ENCODE measurements at regions not wholly inside any gene's neighbourhood (a gene's known extent, or its start where the extent isn't known, plus 50 kb on each side); places are given as distances from the start of the nearest gene placed in this dataset.

GRCh38 chr4:186875476-186875875, 151.8 kb upstream of the FAT1 start (continued):
- TF ChIP-seq HOXC10 (CRISPR knock-in tag; IDR thresholded peaks at IDR 0.05) (no peak), ZNF785 (tag by site-specific recombination; IDR thresholded peaks at IDR 0.05) (no peak), ZNF280C (tag by site-specific recombination; IDR thresholded peaks at IDR 0.05) (no peak), ZNF211 (tag by site-specific recombination; IDR thresholded peaks at IDR 0.05; ENCODE audit: low read depth) (no peak)
- TF ChIP-seq, protein P1, sequence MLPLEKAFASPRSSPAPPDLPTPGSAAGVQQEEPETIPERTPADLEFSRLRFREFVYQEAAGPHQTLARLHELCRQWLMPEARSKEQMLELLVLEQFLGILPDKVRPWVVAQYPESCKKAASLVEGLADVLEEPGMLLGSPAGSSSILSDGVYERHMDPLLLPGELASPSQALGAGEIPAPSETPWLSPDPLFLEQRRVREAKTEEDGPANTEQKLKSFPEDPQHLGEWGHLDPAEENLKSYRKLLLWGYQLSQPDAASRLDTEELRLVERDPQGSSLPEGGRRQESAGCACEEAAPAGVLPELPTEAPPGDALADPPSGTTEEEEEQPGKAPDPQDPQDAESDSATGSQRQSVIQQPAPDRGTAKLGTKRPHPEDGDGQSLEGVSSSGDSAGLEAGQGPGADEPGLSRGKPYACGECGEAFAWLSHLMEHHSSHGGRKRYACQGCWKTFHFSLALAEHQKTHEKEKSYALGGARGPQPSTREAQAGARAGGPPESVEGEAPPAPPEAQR (tag by site-specific recombination; IDR thresholded peaks at IDR 0.05) = no peak

DNA sequence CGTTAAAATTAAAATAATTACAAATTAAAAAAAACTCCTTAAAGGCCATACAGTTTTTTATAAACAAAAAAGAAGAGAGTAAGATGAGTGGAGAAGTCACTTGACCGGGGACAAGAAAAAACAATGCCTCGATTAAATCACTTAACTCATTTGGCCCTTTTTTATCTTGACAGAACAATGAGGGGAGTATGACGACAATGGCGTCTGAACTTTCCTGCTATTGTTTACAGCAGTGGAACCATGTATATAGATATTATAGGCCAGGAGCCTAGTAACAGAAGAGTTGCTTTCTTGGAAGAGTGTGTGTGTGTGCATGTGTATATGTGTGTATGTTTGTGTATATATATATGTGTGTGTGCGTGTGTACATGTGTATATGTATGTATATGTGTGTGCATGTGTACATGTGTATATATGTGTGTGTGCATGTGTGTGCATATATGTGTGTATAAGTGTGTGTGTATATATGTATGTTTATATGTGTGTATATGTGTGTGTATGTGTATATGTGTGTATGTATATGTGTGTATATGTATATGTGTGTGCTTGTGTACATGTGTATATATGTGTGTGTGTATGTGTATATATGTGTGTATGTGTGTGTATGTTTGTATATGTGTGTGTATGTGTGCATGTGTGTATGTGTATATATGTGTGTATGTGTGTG, 153.4 kb upstream of the FAT1 start:
- no peak overlapping the region for H3K27ac ChIP-seq (ENCODE audit: extremely low read depth, low read depth, low read length)
- H3K4me1 ChIP-seq (ENCODE audit: control insufficient read depth, insufficient read depth, low read length) = no peaks in the 10 kb centered on the region
- H3K36me3 ChIP-seq (ENCODE audit: control insufficient read depth in 2 of 2, insufficient read depth in 1 of 2, low read length in 2 of 2) = no peaks in the 10 kb centered on the region
- POLR2A ChIA-PET = no interaction called here
- CTCF ChIA-PET = no interaction called here
- no peak overlapping the region for H3K4me3 ChIP-seq (ENCODE audit: low read depth, low read length)
- no peaks in the 10 kb centered on the region for H3K9me3 ChIP-seq (ENCODE audit: control insufficient read depth, insufficient read depth, low read depth, low read length)
- TF ChIP-seq ZNF580 (tag by site-specific recombination; IDR thresholded peaks at IDR 0.05) (no peak), ZSCAN4 (tag by site-specific recombination; IDR thresholded peaks at IDR 0.05) (peak; percentile 65; the same call in 1 of the 2 replicates), ZXDB (tag by site-specific recombination; IDR thresholded peaks at IDR 0.05) (no peak)

DNA sequence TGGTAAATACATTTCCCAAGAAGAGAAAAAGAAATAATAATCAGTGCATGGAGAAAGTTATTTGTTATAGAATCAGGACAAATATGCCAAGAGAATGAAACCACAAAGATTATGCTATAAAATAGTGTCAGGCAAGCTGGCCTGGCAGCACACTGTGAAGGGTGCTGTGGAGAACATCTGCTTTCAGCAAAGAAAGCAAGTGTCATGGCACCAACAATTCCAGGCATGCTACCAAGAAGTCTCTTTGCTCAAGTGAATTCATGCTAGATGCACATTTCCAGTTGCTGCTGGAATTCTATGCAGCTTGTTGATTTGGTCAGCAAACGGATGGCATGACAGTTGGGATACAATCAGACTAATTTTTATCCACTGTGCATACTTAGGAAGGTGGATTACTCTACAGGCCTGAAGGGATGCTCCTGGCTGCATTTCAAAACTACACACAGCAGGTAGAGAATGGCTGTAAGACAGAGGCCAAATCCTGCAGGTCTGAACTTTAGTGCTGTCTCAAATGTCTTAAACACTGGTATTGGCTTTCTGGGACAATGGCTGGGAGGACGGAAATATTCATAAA, 154.6 kb upstream of the FAT1 start:
- Histone ChIP-seq H3K4me1 (ENCODE audit: control insufficient read depth, insufficient read depth, low read length) (no peaks in the 10 kb centered on the region), H3K9me3 (ENCODE audit: control insufficient read depth, insufficient read depth, low read depth, low read length) (no peaks in the 10 kb centered on the region), H3K4me3 (ENCODE audit: low read depth, low read length) (no peak overlapping the region), H3K27ac (ENCODE audit: extremely low read depth, low read depth, low read length) (no peak overlapping the region), H3K36me3 (ENCODE audit: control insufficient read depth in 2 of 2, insufficient read depth in 1 of 2, low read length in 2 of 2) (no peaks in the 10 kb centered on the region)
- ChIA-PET POLR2A (no interaction called here), CTCF (no interaction called here)
- TF ChIP-seq ZNF221 (tag by site-specific recombination; IDR thresholded peaks at IDR 0.05; ENCODE audit: borderline replicate concordance) = no peak
- no peak for TF ChIP-seq YY2 (tag by site-specific recombination; IDR thresholded peaks at IDR 0.05)
- TF ChIP-seq ZNF248 (tag by site-specific recombination; IDR thresholded peaks at IDR 0.05) = no peak
- TF ChIP-seq ZNF571 (tag by site-specific recombination; IDR thresholded peaks at IDR 0.05) = no peak
- TF ChIP-seq OVOL3 (tag by site-specific recombination; IDR thresholded peaks at IDR 0.05) = no peak
- no peak for TF ChIP-seq ZNF529 (tag by site-specific recombination; IDR thresholded peaks at IDR 0.05; ENCODE audit: insufficient replicate concordance)
- no peak for TF ChIP-seq ZSCAN23 (tag by site-specific recombination; IDR thresholded peaks at IDR 0.05)
- no peak for TF ChIP-seq ZNF335 (tag by site-specific recombination; conservative IDR thresholded peaks at IDR 0.05)
- TF ChIP-seq BCL11B (tag by site-specific recombination; IDR thresholded peaks at IDR 0.05; ENCODE audit: low read depth) = no peak
- no peak for TF ChIP-seq ZNF366 (tag by site-specific recombination; conservative IDR thresholded peaks at IDR 0.05)

Data from HEK293 (cell line).